ENCODE measurements at regions not wholly inside any gene's neighbourhood (a gene's known extent, or its start where the extent isn't known, plus 50 kb on each side); places are given as distances from the start of the nearest gene placed in this dataset.

GRCh38 chr14:83867566-83868225 is 1662.2 kb upstream of the FLRT2 start:
- TF ChIP-seq, protein P1, sequence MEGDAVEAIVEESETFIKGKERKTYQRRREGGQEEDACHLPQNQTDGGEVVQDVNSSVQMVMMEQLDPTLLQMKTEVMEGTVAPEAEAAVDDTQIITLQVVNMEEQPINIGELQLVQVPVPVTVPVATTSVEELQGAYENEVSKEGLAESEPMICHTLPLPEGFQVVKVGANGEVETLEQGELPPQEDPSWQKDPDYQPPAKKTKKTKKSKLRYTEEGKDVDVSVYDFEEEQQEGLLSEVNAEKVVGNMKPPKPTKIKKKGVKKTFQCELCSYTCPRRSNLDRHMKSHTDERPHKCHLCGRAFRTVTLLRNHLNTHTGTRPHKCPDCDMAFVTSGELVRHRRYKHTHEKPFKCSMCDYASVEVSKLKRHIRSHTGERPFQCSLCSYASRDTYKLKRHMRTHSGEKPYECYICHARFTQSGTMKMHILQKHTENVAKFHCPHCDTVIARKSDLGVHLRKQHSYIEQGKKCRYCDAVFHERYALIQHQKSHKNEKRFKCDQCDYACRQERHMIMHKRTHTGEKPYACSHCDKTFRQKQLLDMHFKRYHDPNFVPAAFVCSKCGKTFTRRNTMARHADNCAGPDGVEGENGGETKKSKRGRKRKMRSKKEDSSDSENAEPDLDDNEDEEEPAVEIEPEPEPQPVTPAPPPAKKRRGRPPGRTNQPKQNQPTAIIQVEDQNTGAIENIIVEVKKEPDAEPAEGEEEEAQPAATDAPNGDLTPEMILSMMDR (IDR thresholded peaks at IDR 0.05): no peak
- TF ChIP-seq POLR2A (IDR thresholded peaks at IDR 0.05): no peak
